SKM-1 (cell line): ENCODE measurements at regions not wholly inside any gene's neighbourhood (a gene's known extent, or its start where the extent isn't known, plus 50 kb on each side); places are given as distances from the start of the nearest gene placed in this dataset.
"Not testable (repeated sequence)": the region's sequence is repeated elsewhere in the genome, so short reads cannot be mapped to it uniquely, and the experiment has no call there.

Source experiments
- DNase-seq: peaks from one replicate; lab custom pipeline; 2025; ENCODE audit not compliant: unreplicated experiment; lab: John Stamatoyannopoulos, UW

DNA sequence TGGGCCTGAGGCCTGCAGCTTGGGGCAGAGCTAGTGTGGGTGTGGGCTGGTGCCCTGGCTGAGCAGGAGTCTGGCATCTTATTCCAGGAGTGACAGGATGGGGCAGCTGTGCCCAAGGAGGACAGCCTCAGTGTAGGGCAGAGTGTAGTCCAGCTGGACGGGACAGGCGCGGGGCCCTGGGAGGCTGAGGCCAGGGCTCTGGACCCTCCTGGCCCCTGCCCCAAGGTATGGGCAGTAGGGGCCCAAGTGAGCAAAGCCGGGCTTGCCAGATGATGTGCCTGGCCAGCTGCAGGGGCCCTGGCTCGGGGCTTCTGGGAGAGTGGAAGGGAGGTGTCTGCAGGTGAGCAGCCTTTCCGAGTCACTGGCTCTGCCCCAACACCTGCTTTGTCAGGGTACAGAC is 1190.9 kb downstream of the BRD1 start:
- DNase-seq = no peak

DNA sequence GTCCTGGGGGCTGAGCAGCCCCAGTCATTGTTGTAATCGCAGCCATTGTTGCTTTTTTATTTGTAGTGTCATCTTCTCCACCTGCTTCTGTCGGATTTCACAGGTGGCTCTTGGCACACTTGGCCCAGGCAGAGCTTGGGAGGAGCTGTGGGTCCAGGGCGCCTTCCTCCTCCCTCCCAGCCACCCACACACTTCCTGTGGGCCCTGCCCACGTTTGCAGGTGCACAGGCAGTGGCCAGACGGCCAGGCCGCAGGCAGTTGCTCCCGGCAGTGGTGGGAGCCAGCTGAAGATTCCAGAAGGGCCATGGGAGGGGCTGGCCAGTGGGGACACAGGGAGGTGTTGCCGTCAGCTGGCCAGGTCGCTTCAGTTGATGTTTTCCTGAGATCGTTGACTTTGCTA is 1191.9 kb downstream of the BRD1 start:
- no peak for DNase-seq

DNA sequence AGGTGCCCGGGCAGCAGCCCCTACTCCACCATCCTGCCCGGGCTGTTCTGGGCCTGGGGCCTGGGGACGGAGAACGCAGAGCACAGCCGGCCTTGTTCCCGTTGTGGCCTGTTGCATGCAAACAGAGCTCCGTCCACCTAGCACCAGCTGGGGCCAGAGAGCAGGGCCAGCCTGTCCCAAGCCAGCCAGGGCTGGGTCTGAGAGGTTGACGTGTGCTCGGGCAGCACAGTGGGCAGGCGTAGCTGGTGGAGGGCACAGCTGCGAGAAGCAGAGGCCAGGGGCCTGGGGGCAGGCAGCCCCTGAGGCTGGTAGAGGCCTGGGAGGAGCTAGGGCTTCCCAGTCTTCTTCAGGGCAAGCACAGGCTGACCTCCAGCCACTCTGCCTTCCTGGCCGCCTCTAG is 1192.6 kb downstream of the BRD1 start:
- no peak for DNase-seq

DNA sequence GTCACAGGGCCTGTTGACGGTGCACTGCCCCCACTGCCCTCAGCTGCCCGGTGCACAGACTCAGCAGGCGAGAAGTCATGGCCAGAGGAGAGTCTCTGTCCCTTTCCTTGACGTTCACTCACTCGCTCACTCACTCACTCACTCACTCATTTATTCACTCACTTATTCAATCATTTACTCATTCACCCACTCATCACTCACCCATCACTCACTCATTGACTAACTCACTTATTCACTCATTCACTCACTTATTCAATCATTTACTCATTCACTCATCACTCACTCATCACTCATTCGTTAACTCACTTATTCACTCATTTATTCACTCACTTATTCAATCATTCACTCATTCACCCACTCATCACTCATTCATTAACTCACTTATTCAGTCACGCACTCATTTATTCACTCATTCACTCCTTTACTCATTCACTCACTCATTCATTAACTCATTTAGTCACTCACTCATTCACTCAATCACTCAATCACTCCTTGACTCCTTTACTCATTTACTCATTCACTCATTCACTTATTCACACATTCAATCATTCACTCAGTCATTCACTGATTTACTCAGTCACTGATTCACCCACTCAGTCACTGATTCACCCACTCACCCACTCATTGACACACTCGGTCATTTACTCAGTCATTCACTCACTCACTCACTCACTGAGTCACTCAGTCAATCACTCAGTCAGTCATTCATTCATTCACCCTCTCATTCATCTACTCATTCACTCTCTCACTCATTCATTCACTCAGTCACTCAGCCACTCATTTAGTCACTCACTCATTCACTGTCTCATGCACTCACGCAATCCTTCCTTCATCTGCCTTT is 1193.5 kb downstream of the BRD1 start:
- no peak for DNase-seq

DNA sequence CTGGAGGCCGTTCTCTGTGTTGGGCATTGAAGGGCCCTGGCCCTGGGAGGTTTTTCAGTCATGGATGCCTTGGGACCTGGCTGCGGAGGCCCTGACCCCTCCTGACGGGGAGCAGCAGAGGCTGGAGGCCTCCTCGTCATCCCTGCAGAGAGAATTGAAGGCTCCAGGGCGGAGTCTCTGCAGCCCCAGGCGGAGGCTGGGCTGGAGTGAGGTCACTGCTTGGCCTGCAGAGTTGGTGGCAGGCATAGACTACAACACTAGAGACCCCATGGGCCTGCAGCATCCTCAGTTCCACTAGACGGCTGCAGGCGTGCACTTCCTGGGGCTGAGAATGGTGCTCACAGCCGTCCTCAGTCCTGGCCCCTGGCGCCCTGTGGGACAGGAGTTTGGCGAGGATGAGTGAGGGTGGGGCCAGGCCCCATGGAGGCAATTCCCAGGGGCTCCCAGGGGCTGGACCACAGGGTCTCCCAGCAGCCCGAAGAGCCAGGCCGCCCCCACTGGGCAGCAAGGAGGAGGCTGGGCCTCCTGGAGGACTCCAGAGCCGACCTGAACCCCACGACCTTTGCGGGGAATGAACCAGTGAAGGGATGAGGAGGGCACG is 1194.9 kb downstream of the BRD1 start:
- DNase-seq = no peak

DNA sequence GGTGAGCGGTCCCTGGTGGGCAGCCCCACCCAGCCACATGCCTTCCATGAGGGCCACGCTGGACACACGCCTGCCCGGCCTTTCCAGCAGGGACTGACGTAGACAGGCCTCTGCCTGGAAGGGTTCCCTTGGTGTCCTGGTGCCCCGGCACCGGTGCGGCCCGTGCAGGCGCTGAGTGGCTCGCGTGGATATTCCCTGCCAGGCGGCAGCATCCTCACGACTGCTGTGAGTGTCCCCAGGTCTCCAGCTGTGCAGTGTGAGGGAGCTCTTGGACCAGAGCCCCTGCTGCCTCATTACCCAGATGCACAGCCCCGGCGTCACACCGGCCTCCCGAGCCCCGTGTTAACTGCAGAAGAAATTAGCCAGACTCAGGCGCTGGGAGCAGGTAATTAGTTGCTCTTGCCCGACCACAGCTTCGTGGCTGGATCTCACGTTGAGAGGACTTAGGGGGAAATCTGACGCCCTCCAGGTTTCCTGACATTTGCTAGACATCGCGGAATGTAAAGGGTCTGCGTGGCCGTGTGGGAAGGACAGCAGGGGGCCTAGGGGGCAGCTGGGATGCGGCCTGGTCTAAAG is 1196.3 kb downstream of the BRD1 start:
- DNase-seq = no peak

DNA sequence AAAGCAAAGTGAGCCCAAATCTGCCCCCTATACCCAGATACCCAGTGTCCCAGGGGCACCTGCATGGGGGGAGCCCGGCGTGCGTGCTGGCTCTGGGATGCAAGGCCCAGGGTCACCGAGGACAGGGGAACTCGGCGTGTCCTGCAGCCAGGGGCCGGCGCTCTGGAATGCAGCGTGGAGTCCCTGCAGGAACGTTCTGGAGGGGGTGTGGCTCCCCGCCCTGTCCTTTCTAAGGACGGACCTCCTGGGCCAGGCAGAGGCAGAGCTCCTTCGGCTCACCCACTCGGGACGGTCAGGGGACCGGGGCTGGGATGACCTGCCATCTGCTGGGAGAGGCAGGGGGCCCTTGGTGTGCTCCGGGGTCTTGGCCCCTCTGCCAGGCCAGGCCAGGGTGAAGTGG is 1196.8 kb downstream of the BRD1 start:
- DNase-seq = no peak

DNA sequence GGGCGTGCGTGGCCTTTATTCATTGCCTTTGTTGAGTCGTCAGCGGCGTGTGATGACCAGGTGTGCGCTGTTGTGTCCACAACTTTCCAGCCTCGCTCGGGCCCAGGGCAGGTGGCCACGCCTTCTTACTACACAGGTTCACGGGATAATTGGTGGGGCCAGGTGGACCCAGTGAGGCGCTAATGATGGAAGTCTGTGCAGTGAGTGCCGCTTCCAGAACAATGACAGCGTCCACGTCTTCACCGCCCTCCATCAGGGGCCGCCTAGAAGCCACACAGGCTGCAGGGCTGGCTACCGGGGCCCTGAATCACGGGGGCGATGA is 1197.3 kb downstream of the BRD1 start:
- no peak for DNase-seq

DNA sequence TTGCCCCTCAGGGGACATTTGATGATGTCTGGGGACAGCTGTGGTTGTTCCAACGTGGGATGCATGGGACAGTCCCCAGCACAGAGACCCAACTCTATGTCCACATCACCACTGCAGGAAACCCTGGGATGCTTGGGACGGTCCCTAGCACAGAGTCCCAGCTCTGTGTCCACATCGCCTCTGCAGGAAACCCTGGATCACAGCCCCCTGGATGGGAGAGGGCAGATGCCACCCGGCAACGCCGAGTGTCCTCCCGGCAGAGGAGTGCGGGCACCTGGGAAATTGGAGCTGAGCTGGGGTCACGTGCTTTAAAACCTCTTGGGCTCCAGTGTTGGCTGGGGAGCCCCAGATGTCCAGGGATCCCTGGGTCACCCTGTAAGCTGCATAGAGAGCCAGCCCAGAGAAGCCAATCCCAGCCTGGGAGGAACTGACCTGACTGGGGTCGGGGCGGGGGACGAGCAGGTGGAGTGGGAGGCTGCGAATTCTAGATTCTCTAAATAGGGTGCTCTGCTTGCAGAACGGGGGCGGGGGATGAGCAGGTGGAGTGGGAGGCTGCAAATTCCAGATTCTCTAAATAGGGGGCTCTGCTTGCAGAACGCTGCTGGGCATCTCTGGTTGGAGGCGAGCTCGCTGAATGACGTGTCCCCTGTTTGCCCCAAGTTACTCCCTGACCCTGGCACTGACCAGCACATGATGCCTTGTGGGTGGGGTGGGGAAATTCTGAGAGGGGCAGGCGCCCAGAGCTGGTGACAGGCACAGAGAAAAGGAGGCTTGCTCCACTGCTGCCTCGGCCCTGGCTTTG is 1197.8 kb downstream of the BRD1 start:
- DNase-seq = no peak

DNA sequence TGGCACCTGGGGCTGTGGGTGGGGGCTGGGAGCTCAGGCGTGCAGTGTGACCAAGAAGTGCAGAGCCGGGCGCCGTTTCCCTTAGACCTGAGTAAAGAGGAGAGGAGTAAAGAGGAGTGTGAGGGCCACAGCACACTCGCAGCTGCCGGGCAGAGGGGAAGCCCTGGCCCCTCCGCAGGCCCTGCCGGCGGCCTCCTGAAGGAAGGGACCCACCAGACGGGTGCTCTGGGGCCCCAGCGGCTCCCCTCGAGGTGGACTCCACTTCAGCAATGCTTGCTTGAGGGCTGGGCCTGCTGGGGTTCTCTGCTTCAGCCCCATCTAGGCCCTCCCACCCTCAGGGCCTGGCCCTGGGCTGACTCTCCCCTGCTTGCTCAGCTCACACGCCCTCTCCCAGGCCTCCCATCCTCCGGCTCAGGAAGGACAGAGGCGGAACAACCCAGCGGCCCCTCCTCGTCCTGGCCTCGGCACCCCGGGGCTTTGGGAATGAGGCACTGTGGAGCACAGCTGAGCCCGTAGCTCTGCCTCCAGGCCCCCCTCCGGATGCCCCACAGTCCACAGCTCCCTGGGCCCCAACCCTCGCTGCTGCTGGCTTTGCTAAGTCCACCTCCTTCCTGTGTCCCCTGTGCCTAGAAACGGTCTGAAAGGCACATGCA is 1198.7 kb downstream of the BRD1 start:
- no peak for DNase-seq

DNA sequence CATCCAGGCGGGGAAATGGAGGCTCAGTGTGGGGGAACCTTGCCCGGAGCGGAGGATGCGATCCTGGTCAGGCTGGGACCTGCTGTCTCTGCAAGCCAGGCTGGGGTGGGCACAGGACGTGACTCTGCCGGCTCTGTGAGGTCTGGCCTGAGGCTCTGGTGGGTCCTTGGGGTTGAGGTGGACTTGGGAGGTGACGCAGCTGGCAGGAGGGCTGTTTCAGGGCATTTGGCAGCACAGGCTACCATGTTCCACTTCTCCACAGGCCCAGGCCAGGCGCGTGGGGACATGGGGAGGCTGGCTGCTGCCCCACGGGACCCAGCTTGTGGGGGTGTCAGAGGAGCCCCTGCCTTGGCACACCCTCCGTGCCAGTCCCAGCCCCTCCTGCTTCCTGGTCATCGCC is 1199.7 kb downstream of the BRD1 start:
- no peak for DNase-seq

DNA sequence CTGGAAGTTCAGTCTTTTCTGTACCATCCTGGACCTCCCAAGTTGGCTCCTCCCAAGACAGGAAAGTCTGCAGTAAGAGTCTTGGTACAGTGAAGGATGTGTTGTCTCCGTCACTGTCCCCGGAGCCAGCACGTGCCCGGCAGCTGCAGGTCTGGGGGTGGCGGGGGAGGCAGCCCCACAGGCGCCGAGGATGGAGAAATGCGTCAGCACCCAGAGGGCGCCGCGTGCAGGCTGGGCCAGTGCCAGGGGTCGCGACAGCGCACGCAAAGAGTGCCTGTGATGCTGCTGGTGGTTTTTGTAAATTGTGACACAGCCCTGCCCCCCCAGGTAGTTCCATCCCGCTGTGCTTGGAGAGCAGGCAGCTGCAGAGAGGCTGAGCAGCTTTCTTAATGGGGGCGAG is 1200.5 kb downstream of the BRD1 start:
- no peak for DNase-seq

DNA sequence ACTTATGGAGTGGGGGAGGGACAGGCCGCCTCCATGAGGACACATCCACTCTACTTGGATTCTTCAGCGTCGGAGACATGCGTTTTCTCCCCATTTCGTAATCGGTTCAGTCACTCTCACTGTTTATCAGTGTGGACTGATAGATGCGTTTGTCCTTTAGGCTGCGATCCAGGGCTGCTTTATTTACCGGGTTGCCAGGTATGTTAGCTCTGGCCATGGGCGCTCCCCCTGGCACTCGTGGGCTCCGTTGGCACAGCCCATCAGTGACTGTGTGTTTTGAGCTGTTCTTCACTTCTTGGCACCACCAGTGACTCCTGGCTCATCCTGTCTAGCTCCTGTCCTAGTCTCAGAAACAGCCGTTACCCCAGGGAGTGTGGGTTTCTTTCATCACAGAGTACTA is 1203.3 kb downstream of the BRD1 start:
- no peak for DNase-seq

DNA sequence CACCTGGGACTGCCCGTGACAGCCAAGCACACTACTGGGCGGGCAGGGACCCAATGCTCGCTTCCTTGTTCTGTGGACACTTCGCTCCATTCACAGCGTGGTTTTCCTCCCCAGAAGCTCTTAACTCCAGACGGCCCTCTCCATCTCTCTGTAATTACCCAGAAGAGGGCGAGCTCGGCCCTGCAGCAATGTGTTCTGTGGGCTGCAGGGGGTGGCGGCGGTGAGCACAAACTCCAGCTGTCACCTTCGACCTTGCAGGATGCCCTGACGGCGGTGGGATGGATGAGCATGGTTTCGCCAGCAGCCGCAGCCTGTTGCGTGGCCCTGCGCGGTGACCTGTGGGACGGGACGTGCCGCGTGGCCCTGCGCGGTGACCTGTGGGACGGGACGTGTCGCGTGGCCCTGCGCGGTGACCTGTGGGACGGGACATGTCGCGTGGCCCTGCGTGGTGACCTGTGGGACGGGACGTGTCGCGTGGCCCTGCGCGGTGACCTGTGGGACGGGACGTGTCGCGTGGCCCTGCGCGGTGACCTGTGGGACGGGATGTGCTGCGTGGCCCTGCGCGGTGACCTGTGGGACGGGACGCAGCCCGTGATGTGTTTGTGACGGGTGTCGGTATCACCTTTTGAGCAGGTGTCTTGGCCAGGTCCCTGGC is 1204.7 kb downstream of the BRD1 start:
- DNase-seq = no peak

DNA sequence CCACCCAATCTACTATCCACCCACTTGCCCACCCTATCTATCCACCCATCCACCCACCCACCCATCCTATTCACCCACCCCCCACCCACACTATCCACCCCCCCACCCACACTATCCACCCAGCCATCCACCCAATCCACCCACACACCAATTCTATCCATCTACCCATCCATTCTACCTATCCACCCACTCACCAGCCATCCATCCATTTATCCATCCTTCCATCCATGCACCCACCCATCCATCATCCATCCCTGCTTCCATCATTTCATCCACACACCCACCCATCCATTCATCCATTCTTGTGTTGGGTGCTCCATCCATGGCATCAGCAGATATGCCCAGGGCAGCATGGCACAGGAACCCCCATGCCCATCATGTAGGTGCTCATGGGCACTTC is 1206.6 kb downstream of the BRD1 start:
- no peak for DNase-seq

DNA sequence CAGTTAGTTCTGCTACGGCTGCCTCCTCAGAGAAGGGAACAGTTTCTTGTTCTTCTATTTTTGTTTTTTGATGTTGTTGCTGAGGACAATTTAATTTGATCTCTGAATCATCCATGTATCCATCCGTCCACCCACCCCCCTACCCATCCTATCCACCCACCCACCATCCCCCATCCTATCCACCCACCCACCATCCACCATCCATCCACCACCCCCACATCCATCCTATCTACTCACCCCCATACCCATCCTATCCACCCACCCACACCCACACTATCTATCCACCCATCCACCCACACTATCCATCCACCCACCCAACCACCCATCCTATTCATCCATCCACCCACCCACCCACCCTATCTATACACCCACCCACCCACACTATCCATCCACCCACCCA is 1207.2 kb downstream of the BRD1 start:
- not testable (repeated sequence) for DNase-seq

DNA sequence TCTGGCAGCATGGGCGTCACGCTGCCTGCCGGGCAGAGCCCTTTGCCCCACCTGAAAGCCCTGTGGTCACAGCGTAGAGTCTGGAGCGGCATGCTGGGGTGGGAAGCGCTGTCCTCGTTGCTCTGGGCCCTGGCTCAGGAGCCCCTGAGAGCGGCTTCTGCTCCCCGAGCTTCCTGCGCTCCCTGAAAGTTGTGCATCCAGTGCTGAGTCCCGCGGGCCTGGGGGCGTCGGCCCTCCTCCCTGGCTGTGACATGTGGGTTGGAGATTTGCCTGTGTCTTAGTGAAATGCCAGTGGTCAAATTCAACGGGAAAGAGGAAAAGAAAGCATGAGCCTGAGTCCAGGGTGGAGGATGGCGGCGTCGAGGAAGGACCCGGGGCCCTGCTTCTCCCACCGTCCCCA is 1208.0 kb downstream of the BRD1 start:
- DNase-seq = no peak

DNA sequence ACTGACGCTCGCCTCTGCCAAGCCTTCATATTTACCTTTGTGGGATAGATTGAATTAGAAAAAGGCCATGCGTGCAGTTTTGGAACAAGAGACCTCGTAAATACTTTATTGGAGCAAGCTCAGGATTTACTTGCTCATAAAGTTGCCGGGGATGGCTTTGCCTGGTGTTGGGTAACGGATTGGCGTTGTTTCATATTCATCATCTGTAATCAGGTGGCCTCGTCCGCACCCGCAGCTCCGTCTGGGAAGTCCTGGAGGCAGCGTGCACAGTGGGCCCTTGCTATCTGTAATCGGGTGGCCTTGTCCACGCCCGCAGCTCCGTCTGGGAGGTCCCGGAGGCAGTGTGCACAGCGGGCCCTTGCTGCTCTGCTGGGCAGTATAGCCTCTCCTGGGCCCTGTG is 1209.3 kb downstream of the BRD1 start:
- DNase-seq = no peak

DNA sequence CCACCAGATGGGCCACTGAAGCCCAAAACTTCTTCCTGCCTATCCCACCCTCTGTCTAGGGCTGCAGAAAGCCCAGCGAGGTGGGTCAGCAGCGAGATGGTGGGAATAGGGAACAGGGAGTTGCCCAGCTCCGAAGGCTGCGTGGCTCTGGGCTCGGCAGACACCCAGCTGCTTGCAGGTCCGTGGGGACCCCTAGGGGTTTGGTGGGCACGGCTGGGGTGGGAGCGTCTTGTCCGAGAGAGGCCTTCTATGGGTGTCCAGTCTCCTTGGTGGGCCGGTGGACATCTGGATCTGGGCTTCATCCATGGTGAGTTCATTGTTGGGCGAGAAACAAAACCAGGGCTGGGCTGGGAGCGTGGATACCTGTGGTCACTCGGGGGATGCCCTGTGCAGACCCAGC is 1211.0 kb downstream of the BRD1 start:
- no peak for DNase-seq

DNA sequence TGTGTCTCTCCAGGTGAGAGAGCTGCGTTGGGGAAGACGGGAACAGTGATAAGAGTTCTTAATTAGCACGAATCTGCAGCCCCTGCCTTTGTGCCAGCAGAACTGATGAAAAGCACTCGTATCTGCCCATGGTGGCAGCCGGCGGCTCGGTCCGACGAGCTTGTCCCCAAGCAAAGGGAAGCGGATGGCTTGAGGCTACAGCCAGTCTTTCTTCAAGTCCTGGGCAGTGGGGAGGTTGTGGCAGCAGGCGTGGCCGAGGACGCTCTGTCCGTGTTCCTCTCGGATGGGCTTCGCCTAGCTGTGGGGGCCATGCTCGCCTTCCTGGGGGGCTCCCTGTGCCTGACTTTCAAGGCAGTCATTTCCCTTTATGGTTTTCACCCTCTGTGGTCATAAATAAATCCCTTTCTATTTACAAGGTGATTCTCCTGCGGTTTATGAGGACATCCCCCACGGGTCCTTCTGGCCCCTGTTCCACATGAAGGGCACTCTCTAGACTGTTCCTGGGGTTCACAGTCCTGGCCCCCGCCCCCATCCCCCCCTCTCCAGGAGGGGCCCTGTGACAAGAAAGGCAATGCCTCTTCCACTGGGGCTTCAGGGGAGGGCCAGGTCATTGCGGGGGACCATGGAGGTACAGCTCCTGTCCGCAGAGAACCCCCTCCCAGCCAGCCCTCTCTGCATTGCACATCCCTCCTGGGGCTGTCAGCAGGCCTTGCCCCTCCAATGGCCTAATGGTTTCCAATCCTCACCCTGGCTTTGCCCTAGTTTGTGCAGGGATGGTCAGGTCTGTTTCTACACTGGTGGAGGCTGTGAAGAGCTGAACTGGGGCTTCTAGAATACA is 1212.3 kb downstream of the BRD1 start:
- no peak for DNase-seq
